GM21447 (cell line): ENCODE measurements at regions not wholly inside any gene's neighbourhood (a gene's known extent, or its start where the extent isn't known, plus 50 kb on each side); places are given as distances from the start of the nearest gene placed in this dataset.
"Not testable (repeated sequence)": the region's sequence is repeated elsewhere in the genome, so short reads cannot be mapped to it uniquely, and the experiment has no call there.

Experiments
- ATAC-seq: cut with Tn5 transposase; IDR thresholded peaks from one replicate; pipeline ENCODE4 v1.9.1; 2021; ENCODE audit not compliant: unreplicated experiment

- ATAC-seq = no peak
These were observed 138.6 kb upstream of the RASA1 start for GRCh38 chr5:87129046-87129445.

GRCh38 chr5:87132696-87133095 is 135.0 kb upstream of the RASA1 start:
- no peak for ATAC-seq

- ATAC-seq = not testable (repeated sequence)
These were observed 133.2 kb upstream of the RASA1 start for GRCh38 chr5:87134513-87134912.

- no peak for ATAC-seq
These were observed 131.6 kb upstream of the RASA1 start for GRCh38 chr5:87136096-87136495.

- no peak for ATAC-seq
These were observed 130.9 kb upstream of the RASA1 start for GRCh38 chr5:87136733-87137132.

GRCh38 chr5:87137283-87137682 is 130.4 kb upstream of the RASA1 start:
- ATAC-seq = no peak

- ATAC-seq = no peak
These were observed 129.4 kb upstream of the RASA1 start for GRCh38 chr5:87138091-87138805.

GRCh38 chr5:87139795-87140194 is 127.9 kb upstream of the RASA1 start:
- ATAC-seq = no peak

GRCh38 chr5:87141544-87141943 is 126.1 kb upstream of the RASA1 start:
- no peak for ATAC-seq

- ATAC-seq = not testable (repeated sequence)
These were observed 121.8 kb upstream of the RASA1 start for GRCh38 chr5:87145853-87146252.

- ATAC-seq = no peak
These were observed 120.2 kb upstream of the RASA1 start for GRCh38 chr5:87147441-87147840.

GRCh38 chr5:87150630-87151029 is 117.1 kb upstream of the RASA1 start:
- no peak for ATAC-seq

GRCh38 chr5:87151547-87151946 is 116.1 kb upstream of the RASA1 start:
- no peak for ATAC-seq

- no peak for ATAC-seq
These were observed 114.8 kb upstream of the RASA1 start for GRCh38 chr5:87152886-87153285.

GRCh38 chr5:87154191-87154590 is 113.5 kb upstream of the RASA1 start:
- ATAC-seq = no peak

GRCh38 chr5:87155106-87155505 is 112.6 kb upstream of the RASA1 start:
- ATAC-seq = no peak

GRCh38 chr5:87156631-87157030 is 111.1 kb upstream of the RASA1 start:
- no peak for ATAC-seq

GRCh38 chr5:87164409-87164808 is 103.3 kb upstream of the RASA1 start:
- no peak for ATAC-seq

- no peak for ATAC-seq
These were observed 98.2 kb upstream of the RASA1 start for GRCh38 chr5:87169300-87169991.

GRCh38 chr5:87170799-87171198 is 96.9 kb upstream of the RASA1 start:
- no peak for ATAC-seq

- ATAC-seq = no peak
These were observed 85.0 kb upstream of the RASA1 start for GRCh38 chr5:87182649-87183048.

- no peak for ATAC-seq
These were observed 83.8 kb upstream of the RASA1 start for GRCh38 chr5:87183896-87184295.

GRCh38 chr5:87184605-87185004 is 83.1 kb upstream of the RASA1 start:
- ATAC-seq = no peak
